ENCODE measurements at regions not wholly inside any gene's neighbourhood (a gene's known extent, or its start where the extent isn't known, plus 50 kb on each side); places are given as distances from the start of the nearest gene placed in this dataset.

DNA sequence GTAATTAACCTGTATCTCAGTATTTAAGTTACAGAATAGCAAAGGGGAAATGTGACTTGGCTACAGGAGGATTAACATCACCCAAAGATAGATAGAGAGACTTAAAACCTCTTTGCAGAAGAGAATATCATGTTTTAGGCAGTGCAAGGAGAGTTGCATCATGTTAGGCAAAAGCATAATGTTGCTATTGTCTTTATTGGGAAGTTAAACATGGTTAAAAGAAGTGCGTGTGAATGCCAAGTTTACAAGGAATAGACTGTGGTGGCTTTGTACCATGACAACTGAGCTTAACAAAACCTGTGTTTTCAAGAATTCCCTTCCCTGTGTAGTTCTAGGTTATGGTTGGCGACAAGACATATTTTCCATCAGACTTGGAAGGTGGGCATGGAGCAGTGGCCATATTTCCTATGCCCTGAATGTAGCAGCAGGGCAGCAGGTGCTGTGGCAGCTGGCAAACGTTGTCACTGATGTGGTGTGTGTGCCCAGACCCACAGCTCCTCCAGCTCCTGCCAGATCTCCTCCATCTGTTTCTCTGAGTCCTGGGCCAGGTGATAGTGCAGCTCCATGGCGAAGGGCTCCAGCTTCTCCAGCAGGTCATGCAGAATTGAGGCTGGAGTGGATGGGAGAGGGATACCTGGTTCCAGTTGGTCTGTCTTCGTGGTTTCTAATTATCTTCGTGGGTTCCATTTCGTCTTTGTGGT is 163.3 kb downstream of the QRSL1 start:
- 13% methylated on average over 7 of the region's 7 CpGs for WGBS (ENCODE audit: insufficient coverage, low coverage, missing lambda C conversion rate)

More for the DNA sequence above, 163.3 kb downstream of the QRSL1 start:
- H3K79me2 ChIP-seq (ENCODE audit: control insufficient read depth, insufficient read depth, low read length) = no peaks in the 10 kb centered on the region
- DNase-seq (ENCODE audit: extremely low read depth in 1 of 4, low spot score in 3 of 4) (no peak), FAIRE-seq (no peak), ATAC-seq (no peak)
- H3K36me3 ChIP-seq (ENCODE audit: control insufficient read depth, insufficient read depth, low read length) = no peaks in the 10 kb centered on the region
- no peaks in the 10 kb centered on the region for H4K20me1 ChIP-seq (replicated peaks; ENCODE audit: control insufficient read depth, insufficient read depth, low read length)
- ChIA-PET CTCF (ENCODE audit: low intra/inter-chr PET ratio) (no interaction called here), POLR2A (interaction anchor here (0.6 to 0.7 kb wide), 3 partner anchors 94 to 187 kb away, joined by 3 read pairs; no protein-coding TSS in a partner anchor)
- BruUV-seq (replicated peaks) = no TSS peak
- intact Hi-C loops (cut with micrococcal nuclease) (no loop called here), in situ Hi-C loops (cut with MboI) (no loop called here)
- peaks cover 0 to 3% of the 10 kb centered on the region in 2 experiments; a peak in 1 of 5 replicates for H3K4me1 ChIP-seq (replicated peaks in 1 of 2; ENCODE audit: control insufficient read depth in 2 of 2, insufficient read depth in 2 of 2, low read length in 2 of 2)
- H3K4me3 ChIP-seq = no peak overlapping the region
- peaks cover 0 to 5% of the 10 kb centered on the region in 2 experiments; a peak in 1 of 5 replicates for H3K27me3 ChIP-seq (ENCODE audit: control insufficient read depth in 2 of 2, insufficient read depth in 2 of 2, low read length in 2 of 2)
- no peak overlapping the region for H2AFZ ChIP-seq (ENCODE audit: low read depth, low read length)
- TF ChIP-seq ATF4 (CRISPR knock-in tag; IDR thresholded peaks at IDR 0.05) = no peak
- TF ChIP-seq ZNF79 (CRISPR knock-in tag; IDR thresholded peaks at IDR 0.05; ENCODE audit: low read depth) = no peak
- no peak for TF ChIP-seq ZNF408 (CRISPR knock-in tag; IDR thresholded peaks at IDR 0.05; ENCODE audit: low read depth)
- no peak for TF ChIP-seq SUPT5H (IDR thresholded peaks at IDR 0.05)
- TF ChIP-seq SOX6 (IDR thresholded peaks at IDR 0.05) = no peak
- no peak for TF ChIP-seq BRD4 (IDR thresholded peaks at IDR 0.05)
- TF ChIP-seq, protein P1, sequence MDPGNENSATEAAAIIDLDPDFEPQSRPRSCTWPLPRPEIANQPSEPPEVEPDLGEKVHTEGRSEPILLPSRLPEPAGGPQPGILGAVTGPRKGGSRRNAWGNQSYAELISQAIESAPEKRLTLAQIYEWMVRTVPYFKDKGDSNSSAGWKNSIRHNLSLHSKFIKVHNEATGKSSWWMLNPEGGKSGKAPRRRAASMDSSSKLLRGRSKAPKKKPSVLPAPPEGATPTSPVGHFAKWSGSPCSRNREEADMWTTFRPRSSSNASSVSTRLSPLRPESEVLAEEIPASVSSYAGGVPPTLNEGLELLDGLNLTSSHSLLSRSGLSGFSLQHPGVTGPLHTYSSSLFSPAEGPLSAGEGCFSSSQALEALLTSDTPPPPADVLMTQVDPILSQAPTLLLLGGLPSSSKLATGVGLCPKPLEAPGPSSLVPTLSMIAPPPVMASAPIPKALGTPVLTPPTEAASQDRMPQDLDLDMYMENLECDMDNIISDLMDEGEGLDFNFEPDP (CRISPR knock-in tag; IDR thresholded peaks at IDR 0.05) = no peak
- no peak for TF ChIP-seq E2F8 (IDR thresholded peaks at IDR 0.05; ENCODE audit: low read depth, partially characterized antibody)
- H3K9me1 ChIP-seq (ENCODE audit: control insufficient read depth, insufficient read depth, low read length) = no peaks in the 10 kb centered on the region
- H3K9me3 ChIP-seq (replicated peaks; ENCODE audit: control insufficient read depth, insufficient read depth, low read depth, low read length) = no peaks in the 10 kb centered on the region
- H3K27ac ChIP-seq (ENCODE audit: extremely low read depth, low read depth, low read length) = no peak overlapping the region
- no peak overlapping the region for H3K9ac ChIP-seq (ENCODE audit: insufficient read depth in 1 of 2, low read depth in 2 of 2, low read length in 2 of 2)
- H3K4me2 ChIP-seq (ENCODE audit: insufficient read depth, low read length) = no peak overlapping the region

Measured in K562 (cell line).